ENCODE measurements at regions not wholly inside any gene's neighbourhood (a gene's known extent, or its start where the extent isn't known, plus 50 kb on each side); places are given as distances from the start of the nearest gene placed in this dataset.

DNA sequence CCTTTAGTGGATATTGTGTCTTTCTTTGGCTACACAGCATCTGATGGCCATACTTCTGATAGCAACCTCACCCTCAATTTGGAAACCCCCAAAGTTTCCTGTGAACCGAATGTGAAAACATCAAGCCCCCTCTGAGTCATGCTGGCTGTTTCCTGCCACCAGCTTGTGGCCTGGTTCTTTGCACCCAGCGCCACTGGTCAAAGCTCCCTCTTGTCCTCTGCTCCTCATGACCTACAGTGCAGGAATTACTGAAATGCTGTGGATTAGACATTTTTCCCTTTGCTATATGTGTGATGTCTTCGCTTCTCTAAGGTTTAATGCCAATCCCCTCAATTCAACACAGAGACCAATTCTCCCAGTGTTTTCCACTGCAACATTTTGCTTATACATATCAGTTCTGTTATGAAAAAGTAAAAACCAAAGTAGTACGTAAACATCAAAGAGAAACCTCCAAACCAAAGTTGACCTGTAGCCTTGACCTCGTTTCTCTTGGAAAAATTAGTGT is 224.0 kb upstream of the TENM3 start:
- intact Hi-C loops (cut with micrococcal nuclease; ENCODE audit: unreplicated experiment): no loop called here
- H3K9me3 ChIP-seq (ENCODE audit: low read depth, low read length, poor library complexity, severe bottlenecking): no peaks in the 10 kb centered on the region
- no peaks in the 10 kb centered on the region for H3K4me1 ChIP-seq (ENCODE audit: insufficient read depth, low read length, poor library complexity, severe bottlenecking)
- TF ChIP-seq EZH2 (IDR thresholded peaks at IDR 0.05; ENCODE audit: borderline replicate concordance, low read depth, low read length, poor library complexity, severe bottlenecking): no peak
- TF ChIP-seq, protein P1, sequence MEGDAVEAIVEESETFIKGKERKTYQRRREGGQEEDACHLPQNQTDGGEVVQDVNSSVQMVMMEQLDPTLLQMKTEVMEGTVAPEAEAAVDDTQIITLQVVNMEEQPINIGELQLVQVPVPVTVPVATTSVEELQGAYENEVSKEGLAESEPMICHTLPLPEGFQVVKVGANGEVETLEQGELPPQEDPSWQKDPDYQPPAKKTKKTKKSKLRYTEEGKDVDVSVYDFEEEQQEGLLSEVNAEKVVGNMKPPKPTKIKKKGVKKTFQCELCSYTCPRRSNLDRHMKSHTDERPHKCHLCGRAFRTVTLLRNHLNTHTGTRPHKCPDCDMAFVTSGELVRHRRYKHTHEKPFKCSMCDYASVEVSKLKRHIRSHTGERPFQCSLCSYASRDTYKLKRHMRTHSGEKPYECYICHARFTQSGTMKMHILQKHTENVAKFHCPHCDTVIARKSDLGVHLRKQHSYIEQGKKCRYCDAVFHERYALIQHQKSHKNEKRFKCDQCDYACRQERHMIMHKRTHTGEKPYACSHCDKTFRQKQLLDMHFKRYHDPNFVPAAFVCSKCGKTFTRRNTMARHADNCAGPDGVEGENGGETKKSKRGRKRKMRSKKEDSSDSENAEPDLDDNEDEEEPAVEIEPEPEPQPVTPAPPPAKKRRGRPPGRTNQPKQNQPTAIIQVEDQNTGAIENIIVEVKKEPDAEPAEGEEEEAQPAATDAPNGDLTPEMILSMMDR (conservative IDR thresholded peaks at IDR 0.05; ENCODE audit: low read depth, low read length): no peak
- H3K27me3 ChIP-seq (replicated peaks; ENCODE audit: insufficient read depth, low read depth, low read length, poor library complexity): no peaks in the 10 kb centered on the region
- ChIA-PET POLR2A (ENCODE audit: low non-redundant PET) (no interaction called here), CTCF (no interaction called here)
- no TSS peak for BruUV-seq (replicated peaks)
- DNase-seq (ENCODE audit: low spot score): no peak
- H3K27ac ChIP-seq (ENCODE audit: low read depth, low read length, poor library complexity, severe bottlenecking): no peak overlapping the region
- no peak overlapping the region for H3K4me3 ChIP-seq (ENCODE audit: low read depth, low read length, poor library complexity, severe bottlenecking)
- H3K36me3 ChIP-seq (ENCODE audit: insufficient read depth, low read length, poor library complexity, severe bottlenecking): no peaks in the 10 kb centered on the region

GRCh38 chr4:182022909-182023308 is 220.3 kb upstream of the TENM3 start:
- POLR2A ChIA-PET (ENCODE audit: low non-redundant PET): no interaction called here
- intact Hi-C loops (cut with micrococcal nuclease; ENCODE audit: unreplicated experiment): no loop called here
- Histone ChIP-seq H3K9me3 (ENCODE audit: low read depth, low read length, poor library complexity, severe bottlenecking) (peaks cover 8% of the 10 kb centered on the region), H3K27ac (ENCODE audit: low read depth, low read length, poor library complexity, severe bottlenecking) (no peak overlapping the region), H3K36me3 (ENCODE audit: insufficient read depth, low read length, poor library complexity, severe bottlenecking) (no peaks in the 10 kb centered on the region), H3K27me3 (replicated peaks; ENCODE audit: insufficient read depth, low read depth, low read length, poor library complexity) (no peaks in the 10 kb centered on the region), H3K4me1 (ENCODE audit: insufficient read depth, low read length, poor library complexity, severe bottlenecking) (no peaks in the 10 kb centered on the region), H3K4me3 (ENCODE audit: low read depth, low read length, poor library complexity, severe bottlenecking) (no peak overlapping the region)
- CTCF ChIA-PET: no interaction called here
- no TSS peak for BruUV-seq (replicated peaks)
- DNase-seq (ENCODE audit: low spot score): no peak
- TF ChIP-seq EZH2 (IDR thresholded peaks at IDR 0.05; ENCODE audit: borderline replicate concordance, low read depth, low read length, poor library complexity, severe bottlenecking): no peak
- TF ChIP-seq, protein P1 (conservative IDR thresholded peaks at IDR 0.05; ENCODE audit: low read depth, low read length): no peak

DNA sequence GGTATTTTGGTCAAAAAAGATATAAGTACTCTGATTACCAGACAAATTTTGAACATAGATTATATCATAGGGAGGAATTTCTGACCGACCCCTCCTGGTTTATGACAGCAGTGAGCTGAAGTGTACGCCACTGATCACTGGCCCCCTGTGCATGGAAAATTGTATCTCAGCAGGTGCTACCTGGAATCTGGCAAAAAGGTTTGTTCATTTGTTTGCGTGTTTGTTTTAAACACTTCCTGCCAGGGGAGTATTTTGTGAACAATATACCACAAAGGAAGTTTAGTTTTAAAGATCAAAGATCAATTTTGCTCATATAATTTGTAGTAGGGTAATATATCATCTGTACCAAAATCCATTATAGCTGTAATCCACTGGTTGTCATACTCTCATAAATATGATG is 219.7 kb upstream of the TENM3 start:
- ChIA-PET CTCF (no interaction called here), POLR2A (ENCODE audit: low non-redundant PET) (no interaction called here)
- intact Hi-C loops (cut with micrococcal nuclease; ENCODE audit: unreplicated experiment): no loop called here
- no peaks in the 10 kb centered on the region for H3K4me1 ChIP-seq (ENCODE audit: insufficient read depth, low read length, poor library complexity, severe bottlenecking)
- DNase-seq (ENCODE audit: low spot score): no peak
- H3K4me3 ChIP-seq (ENCODE audit: low read depth, low read length, poor library complexity, severe bottlenecking): no peak overlapping the region
- H3K27me3 ChIP-seq (replicated peaks; ENCODE audit: insufficient read depth, low read depth, low read length, poor library complexity): no peaks in the 10 kb centered on the region
- no peak for TF ChIP-seq EZH2 (IDR thresholded peaks at IDR 0.05; ENCODE audit: borderline replicate concordance, low read depth, low read length, poor library complexity, severe bottlenecking)
- TF ChIP-seq, protein P1 (conservative IDR thresholded peaks at IDR 0.05; ENCODE audit: low read depth, low read length): no peak
- peaks cover 8% of the 10 kb centered on the region for H3K9me3 ChIP-seq (ENCODE audit: low read depth, low read length, poor library complexity, severe bottlenecking)
- H3K27ac ChIP-seq (ENCODE audit: low read depth, low read length, poor library complexity, severe bottlenecking): no peak overlapping the region
- BruUV-seq (replicated peaks): no TSS peak
- H3K36me3 ChIP-seq (ENCODE audit: insufficient read depth, low read length, poor library complexity, severe bottlenecking): no peaks in the 10 kb centered on the region
